Hepatocyte (in vitro differentiated cells): ENCODE measurements at regions not wholly inside any gene's neighbourhood (a gene's known extent, or its start where the extent isn't known, plus 50 kb on each side); places are given as distances from the start of the nearest gene placed in this dataset.

ENCODE experiments used
- DNase-seq: peaks from one replicate; pipeline ENCODE4 v3.0.0-alpha.2; 2016; ENCODE audit warnings: low spot score
- H2AFZ ChIP-seq: fragments of 200-600 bp; sonication (generic); 2 replicates; pipeline ENCODE4 v1.6.0; 2016; ENCODE audit warnings: antibody characterized with exemption, mild to moderate bottlenecking
- H3K27ac ChIP-seq: fragments of 200-600 bp; sonication (generic); 2 replicates; pipeline ENCODE4 v1.5.1; 2016; ENCODE audit warnings: mild to moderate bottlenecking
- H3K27me3 ChIP-seq: fragments of 200-600 bp; sonication (generic); 2 replicates; pipeline ENCODE4 v1.6.1; 2016
- H3K36me3 ChIP-seq: fragments of 200-600 bp; sonication (generic); replicated peaks from 2 replicates; pipeline ENCODE4 v1.5.1; 2016; ENCODE audit warnings: low read depth; ENCODE audit not compliant: insufficient read depth
- H3K4me1 ChIP-seq: fragments of 200-600 bp; sonication (generic); 2 replicates; pipeline ENCODE4 v1.5.1; 2016; ENCODE audit warnings: mild to moderate bottlenecking, moderate library complexity; ENCODE audit not compliant: insufficient read depth
- H3K4me2 ChIP-seq: fragments of 200-600 bp; sonication (generic); 2 replicates; pipeline ENCODE4 v1.6.0; 2016
- H3K4me3 ChIP-seq: fragments of 200-600 bp; sonication (generic); 2 replicates; pipeline ENCODE4 v1.5.1; 2016; ENCODE audit warnings: mild to moderate bottlenecking
- H3K79me2 ChIP-seq: fragments of 200-600 bp; sonication (generic); 2 replicates; pipeline ENCODE4 v1.6.0; 2017; ENCODE audit warnings: mild to moderate bottlenecking
- H3K9me2 ChIP-seq: fragments of 200-600 bp; sonication (generic); replicated peaks from 2 replicates; pipeline ENCODE4 v1.6.0; 2017; ENCODE audit warnings: mild to moderate bottlenecking; ENCODE audit not compliant: insufficient read depth
- H3K9me3 ChIP-seq: fragments of 200-600 bp; sonication (generic); 2 replicates; pipeline ENCODE4 v1.5.1; 2016; ENCODE audit warnings: low read depth, mild to moderate bottlenecking
- H4K20me1 ChIP-seq: fragments of 200-600 bp; sonication (generic); 2 replicates; pipeline ENCODE4 v1.6.0; 2016; ENCODE audit warnings: mild to moderate bottlenecking; ENCODE audit not compliant: insufficient read depth, poor library complexity, severe bottlenecking
- EZH2 ChIP-seq: fragments of 200-600 bp; sonication (generic); IDR thresholded peaks from 2 replicates; pipeline ENCODE4 v1.6.1; 2016; ENCODE audit warnings: antibody characterized with exemption, mild to moderate bottlenecking, borderline replicate concordance
- EZH2phosphoT487 ChIP-seq: fragments of 200-600 bp; sonication (generic); IDR thresholded peaks from one replicate; pipeline ENCODE4 v1.6.1; 2018; ENCODE audit warnings: antibody characterized with exemption, mild to moderate bottlenecking, low read depth, moderate library complexity; ENCODE audit not compliant: unreplicated experiment, severe bottlenecking
- WGBS: methylation state at CpG from one replicate; pipeline ENCODE4 v1.1.6; 2016; ENCODE audit warnings: low lambda C conversion rate; ENCODE audit errors: missing lambda C conversion rate; 5-methylcytosine and 5-hydroxymethylcytosine counted together
- TF ChIP-seq, protein P1 (sequence below): fragments of 200-600 bp; sonication (generic); IDR thresholded peaks from 2 replicates; pipeline ENCODE4 v1.5.1; 2016; ENCODE audit warnings: antibody characterized with exemption, mild to moderate bottlenecking; ENCODE audit not compliant: poor library complexity

DNA sequence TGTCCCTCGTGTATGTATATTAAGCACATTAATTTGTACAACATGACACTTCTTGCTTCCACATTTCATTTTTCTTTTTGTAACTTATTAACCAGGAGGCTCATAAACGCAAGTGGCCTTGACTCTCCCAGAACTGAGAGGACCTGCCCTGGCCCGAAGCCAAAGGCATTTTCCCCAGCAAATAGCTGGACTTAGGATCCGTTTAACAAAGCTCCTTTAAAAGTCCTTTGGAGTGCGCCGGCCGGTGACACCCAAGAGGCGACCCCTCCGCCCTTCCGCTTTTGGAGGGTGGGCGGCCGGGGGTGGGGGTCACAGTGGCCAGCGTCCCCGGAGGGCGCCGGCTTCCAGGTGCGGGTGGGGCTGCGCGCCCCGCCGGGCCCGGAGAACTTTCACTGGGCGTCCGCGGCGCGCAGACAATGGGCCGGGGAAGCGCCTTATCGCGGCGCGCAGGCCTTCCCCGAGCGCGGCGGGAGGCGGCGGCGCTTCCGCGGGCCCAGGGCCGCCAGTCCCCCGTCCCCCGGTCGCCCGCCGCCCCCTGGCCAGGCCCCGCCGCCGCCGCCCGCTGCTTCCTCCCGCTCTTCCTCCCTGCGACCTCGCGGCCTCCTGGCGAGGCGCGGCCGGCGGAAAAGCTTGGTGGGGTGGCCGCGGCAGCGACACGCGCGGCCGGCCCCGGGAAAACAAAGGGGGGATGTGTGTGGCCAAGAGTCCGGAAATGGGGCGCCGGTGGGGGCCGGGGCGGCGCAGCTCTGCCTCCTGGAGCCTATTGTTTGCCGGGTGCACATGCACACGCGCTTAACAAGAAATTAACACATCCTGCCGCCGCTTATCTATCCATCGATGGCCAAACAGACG is 613.4 kb downstream of the MCTP2 start:
- Histone ChIP-seq H3K4me2 (peak overlapping the region; percentile 84), H3K79me2 (no peaks in the 10 kb centered on the region), H2AFZ (peak overlapping the region; percentile 66), H3K27me3 (no peaks in the 10 kb centered on the region), H3K9me2 (no peaks in the 10 kb centered on the region), H4K20me1 (no peaks in the 10 kb centered on the region), H3K4me3 (no peak overlapping the region), H3K27ac (peak overlapping the region; percentile 97), H3K36me3 (no peaks in the 10 kb centered on the region), H3K4me1 (peaks cover 25% of the 10 kb centered on the region), H3K9me3 (no peaks in the 10 kb centered on the region)
- peak; percentile 85 for DNase-seq
- 2% methylated on average over 43 of the region's 83 CpGs for WGBS
- TF ChIP-seq EZH2 (no peak), EZH2phosphoT487 (no peak)
- TF ChIP-seq, protein P1, sequence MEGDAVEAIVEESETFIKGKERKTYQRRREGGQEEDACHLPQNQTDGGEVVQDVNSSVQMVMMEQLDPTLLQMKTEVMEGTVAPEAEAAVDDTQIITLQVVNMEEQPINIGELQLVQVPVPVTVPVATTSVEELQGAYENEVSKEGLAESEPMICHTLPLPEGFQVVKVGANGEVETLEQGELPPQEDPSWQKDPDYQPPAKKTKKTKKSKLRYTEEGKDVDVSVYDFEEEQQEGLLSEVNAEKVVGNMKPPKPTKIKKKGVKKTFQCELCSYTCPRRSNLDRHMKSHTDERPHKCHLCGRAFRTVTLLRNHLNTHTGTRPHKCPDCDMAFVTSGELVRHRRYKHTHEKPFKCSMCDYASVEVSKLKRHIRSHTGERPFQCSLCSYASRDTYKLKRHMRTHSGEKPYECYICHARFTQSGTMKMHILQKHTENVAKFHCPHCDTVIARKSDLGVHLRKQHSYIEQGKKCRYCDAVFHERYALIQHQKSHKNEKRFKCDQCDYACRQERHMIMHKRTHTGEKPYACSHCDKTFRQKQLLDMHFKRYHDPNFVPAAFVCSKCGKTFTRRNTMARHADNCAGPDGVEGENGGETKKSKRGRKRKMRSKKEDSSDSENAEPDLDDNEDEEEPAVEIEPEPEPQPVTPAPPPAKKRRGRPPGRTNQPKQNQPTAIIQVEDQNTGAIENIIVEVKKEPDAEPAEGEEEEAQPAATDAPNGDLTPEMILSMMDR: peak; percentile 26

DNA sequence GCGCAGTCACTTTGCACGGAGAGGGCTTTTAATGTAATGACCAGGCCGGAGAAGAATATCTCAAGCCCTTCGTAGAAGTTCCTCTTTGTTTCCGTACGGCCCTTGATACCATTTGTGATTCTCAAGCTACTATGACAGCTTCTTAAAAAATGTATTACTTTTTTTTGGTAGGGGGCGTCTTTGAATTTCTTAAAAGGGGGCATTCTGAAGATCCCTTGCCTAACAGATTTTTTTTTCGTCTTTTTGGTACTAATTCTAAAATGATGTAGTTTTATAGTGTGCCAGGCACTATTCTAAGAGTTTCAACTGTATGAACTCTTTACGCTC is 614.0 kb downstream of the MCTP2 start:
- no peak for TF ChIP-seq EZH2
- no peak for TF ChIP-seq EZH2phosphoT487
- TF ChIP-seq, protein P1: peak; percentile 18
- H3K9me2 ChIP-seq: no peaks in the 10 kb centered on the region

DNA sequence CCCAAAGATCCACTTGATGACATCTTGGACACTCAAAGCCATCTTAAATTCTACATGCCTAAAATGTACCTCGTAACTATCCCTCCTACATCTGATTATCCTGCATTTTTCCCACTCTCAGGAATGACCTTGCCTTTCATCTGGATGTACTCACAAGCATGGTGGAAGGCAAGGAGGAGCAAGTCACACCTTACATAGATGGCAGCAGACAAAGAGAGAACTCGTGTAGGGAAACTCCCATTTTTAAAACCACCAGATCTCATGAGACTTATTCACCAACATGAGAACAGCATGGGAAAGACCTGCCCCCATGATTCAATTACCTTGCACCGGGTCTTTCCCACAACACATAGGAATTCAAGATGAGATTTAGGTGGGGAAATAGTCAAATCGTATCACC is 616.0 kb downstream of the MCTP2 start:
- Histone ChIP-seq H3K27me3 (no peaks in the 10 kb centered on the region), H3K4me2 (no peak overlapping the region), H3K36me3 (no peaks in the 10 kb centered on the region), H3K4me3 (no peak overlapping the region), H3K79me2 (no peaks in the 10 kb centered on the region), H4K20me1 (no peaks in the 10 kb centered on the region), H2AFZ (no peak overlapping the region), H3K9me3 (no peaks in the 10 kb centered on the region), H3K4me1 (peaks cover 17% of the 10 kb centered on the region), H3K27ac (no peak overlapping the region), H3K9me2 (no peaks in the 10 kb centered on the region)
- no peak for TF ChIP-seq EZH2
- WGBS: 98% methylated on average over 4 of the region's 4 CpGs
- DNase-seq: no peak

More for the DNA sequence above, 614.0 kb downstream of the MCTP2 start:
- Histone ChIP-seq H3K9me3 (no peaks in the 10 kb centered on the region), H3K4me2 (peak overlapping the region; percentile 84), H3K27me3 (no peaks in the 10 kb centered on the region), H3K27ac (peak overlapping the region; percentile 97), H3K4me3 (no peak overlapping the region), H3K4me1 (peaks cover 22% of the 10 kb centered on the region), H3K79me2 (no peaks in the 10 kb centered on the region), H3K36me3 (no peaks in the 10 kb centered on the region), H2AFZ (peak overlapping the region; percentile 57), H4K20me1 (no peaks in the 10 kb centered on the region)
- WGBS: 26% methylated on average over 9 of the region's 9 CpGs
- no peak for DNase-seq

DNA sequence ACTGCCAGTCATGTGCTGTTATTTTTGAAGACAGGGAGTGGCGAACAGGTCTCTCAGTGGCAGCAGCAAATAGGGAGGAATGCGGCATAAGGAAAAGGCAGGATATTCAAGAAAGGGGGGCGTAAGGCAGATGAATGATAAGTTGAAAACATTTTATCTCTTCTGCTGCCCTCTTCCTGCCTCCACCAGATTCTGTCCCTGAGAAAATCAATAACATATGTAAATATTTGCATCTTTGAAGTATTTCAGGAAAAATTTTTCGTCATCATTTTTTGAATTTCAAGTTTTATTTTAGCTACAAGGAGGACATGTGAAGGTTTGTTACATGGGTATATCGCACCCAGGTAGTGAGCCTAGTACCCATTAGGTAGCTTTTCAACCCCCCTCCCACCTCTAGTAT is 616.7 kb downstream of the MCTP2 start:
- Histone ChIP-seq H2AFZ (no peak overlapping the region), H3K9me3 (no peaks in the 10 kb centered on the region), H3K27me3 (no peaks in the 10 kb centered on the region), H3K4me3 (no peak overlapping the region), H3K27ac (no peak overlapping the region), H3K4me1 (peaks cover 17% of the 10 kb centered on the region), H4K20me1 (no peaks in the 10 kb centered on the region), H3K36me3 (no peaks in the 10 kb centered on the region), H3K4me2 (no peak overlapping the region), H3K9me2 (no peaks in the 10 kb centered on the region), H3K79me2 (no peaks in the 10 kb centered on the region)
- no peak for TF ChIP-seq EZH2
- TF ChIP-seq, protein P1: no peak
- no peak for TF ChIP-seq EZH2phosphoT487
- DNase-seq: no peak
- WGBS: 87% methylated on average over 5 of the region's 5 CpGs
